ENCODE measurements at regions not wholly inside any gene's neighbourhood (a gene's known extent, or its start where the extent isn't known, plus 50 kb on each side); places are given as distances from the start of the nearest gene placed in this dataset.
"Not testable (repeated sequence)": the region's sequence is repeated elsewhere in the genome, so short reads cannot be mapped to it uniquely, and the experiment has no call there.

DNA sequence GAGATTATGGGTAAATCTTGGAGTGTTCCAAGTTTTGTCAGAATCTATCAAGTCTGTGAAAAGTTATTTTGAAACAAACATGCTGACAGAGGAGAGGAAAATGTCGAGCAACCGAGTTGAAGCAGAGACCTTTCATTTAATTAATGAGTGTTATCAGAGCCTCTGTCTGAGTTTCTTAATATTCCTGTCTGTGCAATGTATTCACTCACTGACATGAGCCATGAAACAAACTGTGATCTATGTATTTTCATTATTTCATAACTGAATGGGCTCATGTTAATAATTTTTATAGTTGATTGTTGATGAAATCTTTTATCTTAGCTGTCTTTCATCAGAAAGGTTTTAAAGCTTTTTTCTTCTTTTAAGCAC, 144.2 kb upstream of the FAR2 start:
- H3K4me3 Mint-ChIP-seq, result no peak overlapping the region
- H3K36me3 Mint-ChIP-seq, result no peaks in the 10 kb centered on the region
- peaks cover 0 to 9% (median under 1%) of the 10 kb centered on the region in 9 donors for H3K9me3 Mint-ChIP-seq
- no peak for DNase-seq
- ATAC-seq, result no peak
- H3K27me3 Mint-ChIP-seq, result peaks cover 0 to 9% (median 4%) of the 10 kb centered on the region in 5 donors
- no peaks in the 10 kb centered on the region for H3K4me1 Mint-ChIP-seq
- no peak overlapping the region for H3K27ac Mint-ChIP-seq
- POLR2A ChIA-PET, result no interaction called here

DNA sequence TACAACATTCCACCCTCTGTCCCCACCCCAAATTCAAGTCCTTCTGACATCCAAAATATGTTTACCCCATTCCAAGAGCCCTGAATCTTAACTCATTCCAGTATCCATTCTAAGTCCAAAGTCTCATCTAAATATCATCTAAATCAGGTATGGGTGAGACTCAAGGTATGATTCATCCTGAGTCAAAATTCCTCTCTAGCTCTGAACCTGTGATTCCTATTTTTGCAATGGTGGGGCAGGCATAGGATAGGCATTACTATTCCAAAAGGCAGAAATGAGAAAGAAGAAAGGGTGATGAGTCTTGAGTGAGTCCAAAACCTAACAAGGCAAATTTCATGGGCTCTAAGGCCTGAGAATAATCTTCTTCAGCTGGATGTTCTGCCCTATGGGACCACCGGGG, 140.3 kb upstream of the FAR2 start:
- Mint-ChIP-seq H3K9me3 (peaks cover 0 to 9% (median 0%) of the 10 kb centered on the region in 9 donors), H3K4me3 (no peak overlapping the region), H3K36me3 (no peaks in the 10 kb centered on the region), H3K27me3 (peaks cover 0 to 6% (median 1%) of the 10 kb centered on the region in 5 donors), H3K4me1 (no peaks in the 10 kb centered on the region), H3K27ac (no peak overlapping the region)
- DNase-seq (no peak), ATAC-seq (no peak)
- POLR2A ChIA-PET, result no interaction called here

DNA sequence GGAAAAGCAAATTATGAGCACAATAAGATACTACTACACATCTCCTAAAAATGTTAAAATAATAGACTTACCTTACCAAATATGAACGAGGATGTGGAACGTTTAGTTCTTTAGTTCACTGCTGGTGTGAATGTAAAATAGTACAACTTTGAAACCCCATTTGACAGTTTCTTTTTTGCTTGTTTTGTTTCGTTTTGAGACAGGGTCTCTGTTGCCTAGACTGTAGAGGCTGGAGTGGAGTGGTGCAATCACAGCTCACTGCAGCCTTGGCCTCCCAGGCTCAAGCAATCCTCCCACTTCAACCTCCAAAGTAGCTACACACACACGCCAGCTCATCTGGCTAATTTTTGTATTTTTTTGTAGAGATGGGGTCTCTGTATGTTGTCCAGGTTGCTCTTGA, 136.4 kb upstream of the FAR2 start:
- H3K27ac Mint-ChIP-seq, result no peak overlapping the region
- H3K9me3 Mint-ChIP-seq, result peaks cover 0 to 2% (median 0%) of the 10 kb centered on the region in 9 donors
- peaks cover 0 to 8% (median 4%) of the 10 kb centered on the region in 5 donors for H3K27me3 Mint-ChIP-seq
- no peaks in the 10 kb centered on the region for H3K36me3 Mint-ChIP-seq
- no peak overlapping the region for H3K4me3 Mint-ChIP-seq
- no peak for DNase-seq
- POLR2A ChIA-PET, result no interaction called here
- no peaks in the 10 kb centered on the region for H3K4me1 Mint-ChIP-seq
- ATAC-seq, result no peak

DNA sequence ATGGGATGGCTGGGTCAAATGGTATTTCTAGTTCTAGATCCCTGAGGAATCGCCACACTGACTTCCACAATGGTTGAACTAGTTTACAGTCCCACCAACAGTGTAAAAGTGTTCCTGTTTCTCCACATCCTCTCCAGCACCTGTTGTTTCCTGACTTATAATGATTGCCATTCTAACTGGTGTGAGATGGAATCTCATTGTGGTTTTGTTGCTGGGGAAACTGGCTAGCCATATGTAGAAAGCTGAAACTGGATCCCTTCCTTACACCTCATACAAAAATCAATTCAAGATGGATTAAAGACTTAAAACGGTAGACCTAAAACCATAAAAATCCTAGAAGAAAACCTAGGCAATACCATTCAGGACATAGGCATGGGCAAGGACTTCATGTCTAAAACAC, 131.5 kb upstream of the FAR2 start:
- POLR2A ChIA-PET, H3K4me1 Mint-ChIP-seq, H3K36me3 Mint-ChIP-seq, H3K4me3 Mint-ChIP-seq, H3K27me3 Mint-ChIP-seq, DNase-seq, H3K27ac Mint-ChIP-seq, H3K9me3 Mint-ChIP-seq, ATAC-seq: not testable (repeated sequence)

DNA sequence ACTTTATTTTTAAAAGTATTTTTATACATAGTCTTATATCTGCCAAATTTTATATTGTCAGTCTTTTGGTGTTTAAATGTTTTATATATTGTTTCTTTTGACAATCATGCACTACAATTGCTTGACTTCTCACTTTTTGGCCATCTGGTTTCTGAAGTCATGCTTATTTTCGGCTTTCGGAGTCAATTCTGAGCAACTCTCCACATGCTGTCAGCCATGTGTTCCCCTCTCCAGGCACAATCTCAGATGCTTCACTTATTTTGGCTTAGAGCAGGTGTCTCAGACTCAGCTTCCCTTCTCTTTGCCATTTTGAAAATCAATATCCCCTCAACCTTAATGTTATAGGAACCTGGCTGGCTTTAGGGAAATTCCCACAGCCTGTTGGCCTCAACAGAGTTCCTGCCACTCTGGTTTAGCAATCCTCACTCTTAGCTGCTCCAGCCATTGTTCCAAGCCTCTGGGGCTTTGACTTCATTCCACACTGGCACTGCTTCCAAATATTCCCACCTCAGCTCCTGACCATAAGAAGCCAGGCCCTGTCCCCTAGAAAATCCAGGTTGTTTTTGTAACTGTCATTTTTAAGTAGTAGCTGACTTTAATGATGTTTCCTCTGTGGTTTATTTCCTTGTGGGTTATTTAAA, 125.5 kb upstream of the FAR2 start:
- POLR2A ChIA-PET, result no interaction called here
- peaks cover 0 to under 1% (median 0%) of the 10 kb centered on the region in 3 donors for H3K36me3 Mint-ChIP-seq
- ATAC-seq (no peak), DNase-seq (no peak)
- H3K9me3 Mint-ChIP-seq, result peaks cover 0 to 2% (median 0%) of the 10 kb centered on the region in 9 donors
- peaks cover 0 to 5% (median 0%) of the 10 kb centered on the region in 5 donors for H3K27me3 Mint-ChIP-seq
- no peak overlapping the region for H3K27ac Mint-ChIP-seq
- H3K4me3 Mint-ChIP-seq, result no peak overlapping the region
- H3K4me1 Mint-ChIP-seq, result peaks cover 4 to 18% (median 9%) of the 10 kb centered on the region in 4 donors

DNA sequence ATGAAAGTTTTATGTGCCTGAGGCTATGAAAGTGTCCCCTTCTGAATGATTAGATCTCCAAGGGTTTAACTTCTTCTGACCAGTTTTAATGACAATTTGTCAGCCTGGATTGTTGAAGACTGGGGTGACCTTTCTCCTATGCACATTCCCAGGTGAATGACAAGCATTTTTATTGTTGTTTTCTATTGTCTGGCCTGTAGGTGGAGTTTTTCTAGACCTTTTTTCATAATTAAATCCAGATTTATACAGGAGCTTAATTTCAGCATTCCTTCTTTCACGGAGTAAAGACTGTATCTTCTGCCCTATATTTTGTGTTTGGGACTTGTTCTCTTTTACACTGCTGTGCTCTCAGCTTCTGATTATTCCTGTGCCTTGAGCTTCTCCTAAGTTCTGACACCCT, 125.0 kb upstream of the FAR2 start:
- peaks cover 0 to 5% (median 2%) of the 10 kb centered on the region in 5 donors for H3K27me3 Mint-ChIP-seq
- ATAC-seq (no peak), DNase-seq (no peak)
- H3K4me1 Mint-ChIP-seq, result peaks cover 4 to 18% (median 9%) of the 10 kb centered on the region in 4 donors
- no peak overlapping the region for H3K27ac Mint-ChIP-seq
- H3K9me3 Mint-ChIP-seq, result peaks cover 0 to 4% (median 0%) of the 10 kb centered on the region in 9 donors
- H3K36me3 Mint-ChIP-seq, result no peaks in the 10 kb centered on the region
- POLR2A ChIA-PET, result no interaction called here
- H3K4me3 Mint-ChIP-seq, result no peak overlapping the region

DNA sequence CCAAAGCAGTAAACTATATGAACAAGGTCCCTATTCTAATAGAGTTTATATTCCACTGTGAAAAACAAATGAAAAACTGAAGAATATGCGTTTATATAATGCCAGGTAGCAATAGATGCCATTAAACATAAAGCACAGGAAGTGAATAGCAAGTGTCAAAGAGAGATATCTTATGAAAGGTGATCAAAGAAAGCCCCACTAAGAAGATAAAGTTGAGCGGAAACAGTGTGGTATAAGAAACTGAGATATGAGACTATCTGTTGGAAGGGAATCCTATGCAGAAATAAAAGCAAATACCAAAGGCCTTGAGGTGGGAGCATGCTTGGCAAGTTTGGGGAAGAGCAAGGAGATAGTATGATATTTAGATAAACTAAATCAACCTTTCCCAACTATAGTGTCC, 123.1 kb upstream of the FAR2 start:
- Mint-ChIP-seq H3K27ac (peak overlapping the region in 1 of 10 donors; percentile 21), H3K9me3 (peaks cover 0 to 4% (median 0%) of the 10 kb centered on the region in 9 donors), H3K4me1 (peaks cover 4 to 18% (median 9%) of the 10 kb centered on the region in 4 donors), H3K27me3 (peaks cover 0 to 5% (median 2%) of the 10 kb centered on the region in 5 donors), H3K4me3 (peak overlapping the region in 2 of 10 donors; percentile 3 to 5), H3K36me3 (no peaks in the 10 kb centered on the region)
- POLR2A ChIA-PET, result no interaction called here
- peak in 3 of 10 donors; percentile 3 to 28 (median 16) for DNase-seq
- peak; percentile 47 to 65 for ATAC-seq

DNA sequence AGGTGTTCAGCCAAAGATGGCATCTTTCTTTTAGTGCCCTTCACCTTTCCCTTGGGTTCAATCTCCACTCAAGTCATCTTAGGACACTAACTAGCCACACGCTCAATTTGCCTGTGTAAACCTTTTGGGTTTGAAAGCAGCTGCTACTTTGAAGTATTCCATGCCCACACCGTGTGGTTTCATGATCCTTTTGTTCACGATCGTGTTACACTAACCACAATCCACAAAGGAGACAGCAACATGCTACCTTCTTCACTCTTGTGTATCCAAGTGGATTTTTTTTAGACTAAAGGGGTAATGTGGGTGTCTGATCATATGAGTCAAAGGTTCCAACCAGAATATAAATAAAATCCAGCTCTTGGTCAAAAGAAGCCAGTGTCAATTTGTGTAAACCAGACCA, 122.7 kb upstream of the FAR2 start:
- H3K36me3 Mint-ChIP-seq, result no peaks in the 10 kb centered on the region
- DNase-seq (peak in 1 of 10 donors; percentile 12), ATAC-seq (peak in 1 of 2 donors; percentile 33)
- peaks cover 4 to 18% (median 9%) of the 10 kb centered on the region in 4 donors for H3K4me1 Mint-ChIP-seq
- peaks cover 0 to 5% (median 0%) of the 10 kb centered on the region in 5 donors for H3K27me3 Mint-ChIP-seq
- POLR2A ChIA-PET, result no interaction called here
- peaks cover 0 to 4% (median 0%) of the 10 kb centered on the region in 9 donors for H3K9me3 Mint-ChIP-seq
- H3K4me3 Mint-ChIP-seq, result no peak overlapping the region
- H3K27ac Mint-ChIP-seq, result no peak overlapping the region

DNA sequence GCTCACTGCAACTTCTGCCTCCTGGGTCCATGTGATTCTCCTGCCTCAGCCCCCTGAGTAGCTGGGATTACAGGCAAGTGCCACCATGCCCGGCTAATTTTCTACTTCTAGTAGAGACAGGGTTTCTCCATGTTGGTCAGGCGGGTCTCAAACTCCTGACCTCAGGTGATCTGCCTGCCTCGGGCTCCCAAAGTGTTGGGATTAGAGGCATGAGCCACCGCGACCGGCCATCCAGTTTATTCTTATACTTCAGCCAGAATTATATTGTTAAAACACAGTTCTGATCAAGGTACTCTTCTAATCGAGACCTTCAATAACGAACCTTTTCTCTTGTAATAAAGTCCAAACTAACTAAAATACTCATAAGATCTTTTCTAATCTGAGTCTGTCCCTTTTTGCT, 119.6 kb upstream of the FAR2 start:
- DNase-seq, H3K9me3 Mint-ChIP-seq, H3K27ac Mint-ChIP-seq, ATAC-seq, H3K36me3 Mint-ChIP-seq, H3K4me3 Mint-ChIP-seq, POLR2A ChIA-PET: not testable (repeated sequence)
- H3K4me1 Mint-ChIP-seq, result peaks cover 4 to 18% (median 9%) of the 10 kb centered on the region in 4 donors
- peaks cover 4 to 11% (median 6%) of the 10 kb centered on the region in 5 donors for H3K27me3 Mint-ChIP-seq

DNA sequence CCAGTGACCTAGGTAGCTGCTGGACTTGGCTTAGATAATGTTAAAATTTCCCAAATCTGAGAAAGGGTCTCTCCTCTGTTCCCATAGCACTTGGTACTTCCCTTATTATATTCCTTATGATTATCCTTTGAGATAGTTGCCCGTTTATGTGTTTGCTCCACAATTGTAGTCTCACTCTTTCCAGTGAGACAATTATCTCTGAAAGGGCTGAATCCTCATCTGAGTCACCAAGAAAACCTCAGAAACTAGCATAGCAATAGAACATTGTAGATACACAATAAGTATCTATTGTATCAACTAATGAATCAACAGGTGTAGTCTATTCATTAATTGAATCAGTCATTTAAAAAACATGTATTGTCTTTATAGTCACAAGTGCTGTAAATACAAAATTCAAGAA, 119.1 kb upstream of the FAR2 start:
- Mint-ChIP-seq H3K27ac (no peak overlapping the region), H3K9me3 (peaks cover 0 to 3% (median 0%) of the 10 kb centered on the region in 9 donors), H3K4me3 (no peak overlapping the region), H3K36me3 (no peaks in the 10 kb centered on the region), H3K4me1 (peaks cover 4 to 17% (median 9%) of the 10 kb centered on the region in 4 donors), H3K27me3 (peaks cover 4 to 11% (median 6%) of the 10 kb centered on the region in 5 donors)
- ATAC-seq, result no peak
- no peak for DNase-seq
- POLR2A ChIA-PET, result no interaction called here

DNA sequence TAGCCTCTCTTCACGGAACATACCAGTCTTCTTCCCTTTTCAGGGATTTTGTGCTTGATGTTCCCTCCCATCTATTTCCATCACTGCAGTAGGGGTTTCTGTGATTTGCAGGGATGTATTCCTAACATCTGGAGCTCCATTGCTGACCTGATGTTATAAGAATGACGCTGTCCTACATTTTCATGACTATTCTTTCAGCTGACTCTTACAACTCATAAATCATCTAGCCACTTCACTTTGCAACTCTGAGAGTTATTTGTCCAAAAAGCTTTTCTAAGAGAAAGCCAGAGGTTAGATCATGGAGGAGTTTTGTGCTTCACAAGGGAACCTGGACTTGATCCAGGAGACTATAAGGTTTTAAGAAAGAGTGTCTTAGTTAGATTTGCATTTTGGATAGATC, 116.6 kb upstream of the FAR2 start:
- ATAC-seq (no peak), DNase-seq (no peak)
- Mint-ChIP-seq H3K4me3 (no peak overlapping the region), H3K36me3 (no peaks in the 10 kb centered on the region), H3K4me1 (no peaks in the 10 kb centered on the region), H3K27me3 (peaks cover 5 to 11% (median 6%) of the 10 kb centered on the region in 5 donors), H3K9me3 (peaks cover 0 to 2% (median 0%) of the 10 kb centered on the region in 9 donors), H3K27ac (no peak overlapping the region)
- POLR2A ChIA-PET, result no interaction called here

DNA sequence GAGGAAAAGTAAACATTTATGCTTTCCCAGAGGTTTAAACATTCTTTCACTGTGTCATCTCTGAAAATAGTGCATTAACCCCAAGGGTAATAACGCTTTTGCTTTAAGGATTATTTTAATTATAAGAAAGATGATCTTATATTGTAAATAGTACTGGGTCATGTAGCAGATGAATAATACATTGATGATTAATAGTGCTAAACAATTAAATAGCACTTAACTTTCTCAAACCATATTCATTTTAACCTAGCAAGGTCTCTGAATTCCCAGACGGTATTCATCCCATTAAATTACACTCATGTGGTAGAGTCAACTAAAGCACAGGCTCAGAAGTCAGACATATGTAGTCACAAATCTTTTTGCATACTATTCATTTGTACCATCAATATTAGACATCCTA, 115.6 kb upstream of the FAR2 start:
- Mint-ChIP-seq H3K4me1 (no peaks in the 10 kb centered on the region), H3K36me3 (no peaks in the 10 kb centered on the region)
- no peak for ATAC-seq

DNA sequence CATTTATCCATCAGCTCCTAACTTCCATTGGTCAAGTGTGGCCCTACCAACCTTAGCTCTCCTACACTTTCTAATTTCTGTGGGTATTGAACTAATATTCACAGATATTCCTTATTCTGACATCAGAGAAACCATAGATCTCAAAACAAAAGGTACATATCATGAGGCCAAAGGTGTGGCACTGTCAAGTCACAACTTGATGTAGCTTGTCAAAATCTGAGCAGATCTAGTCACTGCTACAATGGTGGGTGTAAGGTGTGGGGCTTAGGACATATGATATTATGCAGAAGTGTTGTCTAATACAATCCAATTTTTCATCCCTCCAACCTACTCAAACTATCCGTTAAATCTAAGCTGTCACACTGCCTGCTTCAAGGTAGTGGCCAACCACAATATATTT, 114.0 kb upstream of the FAR2 start:
- H3K4me3 Mint-ChIP-seq, result no peak overlapping the region
- H3K27me3 Mint-ChIP-seq, result peaks cover 2 to 18% (median 10%) of the 10 kb centered on the region in 5 donors
- POLR2A ChIA-PET, result no interaction called here
- no peaks in the 10 kb centered on the region for H3K4me1 Mint-ChIP-seq
- peaks cover 0 to 2% (median 0%) of the 10 kb centered on the region in 9 donors for H3K9me3 Mint-ChIP-seq
- H3K27ac Mint-ChIP-seq, result no peak overlapping the region
- ATAC-seq (no peak), DNase-seq (no peak)
- no peaks in the 10 kb centered on the region for H3K36me3 Mint-ChIP-seq

More for the DNA sequence above, 115.6 kb upstream of the FAR2 start:
- POLR2A ChIA-PET, result no interaction called here
- peaks cover 5 to 11% (median 6%) of the 10 kb centered on the region in 5 donors for H3K27me3 Mint-ChIP-seq
- peaks cover 0 to 2% (median 0%) of the 10 kb centered on the region in 9 donors for H3K9me3 Mint-ChIP-seq
- H3K4me3 Mint-ChIP-seq, result no peak overlapping the region
- no peak for DNase-seq
- no peak overlapping the region for H3K27ac Mint-ChIP-seq

DNA sequence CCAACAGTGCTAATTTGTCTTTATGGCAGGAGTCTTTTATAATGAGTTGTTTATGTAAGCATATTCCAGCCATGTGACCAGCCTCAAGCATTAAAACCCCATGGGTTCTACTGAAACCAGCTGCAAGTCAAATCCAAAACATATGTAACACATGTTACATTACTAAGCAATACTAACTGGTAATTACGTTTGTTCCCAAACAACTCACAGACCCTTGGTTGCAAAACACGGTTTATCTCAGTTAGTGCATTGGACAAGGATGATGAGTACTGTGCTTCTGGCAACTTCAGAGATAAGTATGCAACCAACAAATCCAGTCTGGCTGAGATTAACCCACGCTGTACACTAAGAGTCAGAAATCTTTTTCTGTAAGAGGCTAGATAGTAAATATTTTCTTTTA, 110.1 kb upstream of the FAR2 start:
- Mint-ChIP-seq H3K36me3 (no peaks in the 10 kb centered on the region), H3K9me3 (peaks cover 0 to 2% (median 0%) of the 10 kb centered on the region in 9 donors)
- ATAC-seq, result no peak

More for the DNA sequence above, 110.1 kb upstream of the FAR2 start:
- Mint-ChIP-seq H3K27ac (no peak overlapping the region), H3K4me3 (no peak overlapping the region), H3K4me1 (no peaks in the 10 kb centered on the region), H3K27me3 (peaks cover 0 to 15% (median 9%) of the 10 kb centered on the region in 5 donors)
- DNase-seq, result no peak
- POLR2A ChIA-PET, result no interaction called here
